ENCODE measurements at regions not wholly inside any gene's neighbourhood (a gene's known extent, or its start where the extent isn't known, plus 50 kb on each side); places are given as distances from the start of the nearest gene placed in this dataset.
"Not testable (repeated sequence)": the region's sequence is repeated elsewhere in the genome, so short reads cannot be mapped to it uniquely, and the experiment has no call there.

- Mint-ChIP-seq H3K9me3 (peaks cover 0 to 2% (median 0%) of the 10 kb centered on the region in 7 donors), H3K27ac (no peak overlapping the region), H3K27me3 (no peaks in the 10 kb centered on the region), H3K36me3 (no peaks in the 10 kb centered on the region), H3K4me3 (no peak overlapping the region), H3K4me1 (no peaks in the 10 kb centered on the region)
- Histone ChIP-seq H3K4me3 (ENCODE audit: low read depth, low read length) (no peak overlapping the region), H3K36me3 (ENCODE audit: control insufficient read depth, insufficient read depth, low read length) (no peaks in the 10 kb centered on the region), H3K27me3 (ENCODE audit: control insufficient read depth, insufficient read depth, low read length) (no peaks in the 10 kb centered on the region), H3K9me3 (ENCODE audit: control insufficient read depth in 2 of 2, low read length in 2 of 2) (no peaks in the 10 kb centered on the region), H3K4me1 (ENCODE audit: control insufficient read depth, insufficient read depth, low read length, poor library complexity, severe bottlenecking) (no peaks in the 10 kb centered on the region), H3K27ac (ENCODE audit: insufficient read depth, low read length, poor library complexity, severe bottlenecking) (no peak overlapping the region)
- ATAC-seq (ENCODE audit: low read depth in 2 of 2) (no peak), DNase-seq (no peak)
Observed at GRCh38 chr4:83917572-83917971, 381.7 kb downstream of the GPAT3 start.

- Mint-ChIP-seq H3K4me1 (no peaks in the 10 kb centered on the region), H3K36me3 (no peaks in the 10 kb centered on the region), H3K4me3 (no peak overlapping the region), H3K27me3 (no peaks in the 10 kb centered on the region), H3K9me3 (peaks cover 0 to 2% (median 0%) of the 10 kb centered on the region in 7 donors), H3K27ac (no peak overlapping the region)
- H3K27ac ChIP-seq (ENCODE audit: insufficient read depth, low read length, poor library complexity, severe bottlenecking) = no peak overlapping the region
- H3K4me3 ChIP-seq (ENCODE audit: low read depth, low read length) = no peak overlapping the region
- H3K27me3 ChIP-seq (ENCODE audit: control insufficient read depth, insufficient read depth, low read length) = no peaks in the 10 kb centered on the region
- no peaks in the 10 kb centered on the region for H3K36me3 ChIP-seq (ENCODE audit: control insufficient read depth, insufficient read depth, low read length)
- no peaks in the 10 kb centered on the region for H3K9me3 ChIP-seq (ENCODE audit: control insufficient read depth in 2 of 2, low read length in 2 of 2)
- no peaks in the 10 kb centered on the region for H3K4me1 ChIP-seq (ENCODE audit: control insufficient read depth, insufficient read depth, low read length, poor library complexity, severe bottlenecking)
- DNase-seq = no peak
- ATAC-seq (ENCODE audit: low read depth in 2 of 2) = no peak
Observed at GRCh38 chr4:83910693-83911092, 374.8 kb downstream of the GPAT3 start.

- Histone ChIP-seq H3K27ac (ENCODE audit: insufficient read depth, low read length, poor library complexity, severe bottlenecking) (no peak overlapping the region), H3K9me3 (ENCODE audit: control insufficient read depth in 2 of 2, low read length in 2 of 2) (no peaks in the 10 kb centered on the region), H3K4me3 (ENCODE audit: low read depth, low read length) (no peak overlapping the region), H3K27me3 (ENCODE audit: control insufficient read depth, insufficient read depth, low read length) (no peaks in the 10 kb centered on the region), H3K36me3 (ENCODE audit: control insufficient read depth, insufficient read depth, low read length) (no peaks in the 10 kb centered on the region), H3K4me1 (ENCODE audit: control insufficient read depth, insufficient read depth, low read length, poor library complexity, severe bottlenecking) (no peaks in the 10 kb centered on the region)
- no peak overlapping the region for H3K27ac Mint-ChIP-seq
- no peak for ATAC-seq (ENCODE audit: low read depth in 2 of 2)
- peaks cover 5% of the 10 kb centered on the region for H3K27me3 Mint-ChIP-seq
- peaks cover 0 to 2% (median 0%) of the 10 kb centered on the region in 7 donors for H3K9me3 Mint-ChIP-seq
- DNase-seq = no peak
- no peaks in the 10 kb centered on the region for H3K36me3 Mint-ChIP-seq
- H3K4me1 Mint-ChIP-seq = no peaks in the 10 kb centered on the region
- no peak overlapping the region for H3K4me3 Mint-ChIP-seq
Observed at GRCh38 chr4:83906561-83906960, 370.7 kb downstream of the GPAT3 start.

GRCh38 chr4:83905952-83906351 lies 370.0 kb downstream of the GPAT3 start:
- Mint-ChIP-seq H3K27me3 (peaks cover 5% of the 10 kb centered on the region), H3K9me3 (peaks cover 0 to 2% (median 0%) of the 10 kb centered on the region in 7 donors), H3K27ac (no peak overlapping the region), H3K36me3 (no peaks in the 10 kb centered on the region), H3K4me3 (no peak overlapping the region), H3K4me1 (no peaks in the 10 kb centered on the region)
- no peak overlapping the region for H3K27ac ChIP-seq (ENCODE audit: insufficient read depth, low read length, poor library complexity, severe bottlenecking)
- no peaks in the 10 kb centered on the region for H3K27me3 ChIP-seq (ENCODE audit: control insufficient read depth, insufficient read depth, low read length)
- no peaks in the 10 kb centered on the region for H3K4me1 ChIP-seq (ENCODE audit: control insufficient read depth, insufficient read depth, low read length, poor library complexity, severe bottlenecking)
- no peak overlapping the region for H3K4me3 ChIP-seq (ENCODE audit: low read depth, low read length)
- ATAC-seq (ENCODE audit: low read depth in 2 of 2) = no peak
- no peaks in the 10 kb centered on the region for H3K9me3 ChIP-seq (ENCODE audit: control insufficient read depth in 2 of 2, low read length in 2 of 2)
- no peak for DNase-seq
- no peaks in the 10 kb centered on the region for H3K36me3 ChIP-seq (ENCODE audit: control insufficient read depth, insufficient read depth, low read length)

- not testable (repeated sequence) for ATAC-seq (ENCODE audit: low read depth in 2 of 2); H3K27me3 Mint-ChIP-seq
Observed at GRCh38 chr4:83903740-83904139, 367.8 kb downstream of the GPAT3 start.

GRCh38 chr4:83894831-83895230 lies 358.9 kb downstream of the GPAT3 start:
- ATAC-seq (ENCODE audit: low read depth in 2 of 2) (no peak), DNase-seq (no peak)
- H3K4me3 Mint-ChIP-seq = no peak overlapping the region
- Histone ChIP-seq H3K4me3 (ENCODE audit: low read depth, low read length) (no peak overlapping the region), H3K4me1 (ENCODE audit: control insufficient read depth, insufficient read depth, low read length, poor library complexity, severe bottlenecking) (no peaks in the 10 kb centered on the region), H3K27ac (ENCODE audit: insufficient read depth, low read length, poor library complexity, severe bottlenecking) (no peak overlapping the region), H3K27me3 (ENCODE audit: control insufficient read depth, insufficient read depth, low read length) (no peaks in the 10 kb centered on the region), H3K9me3 (ENCODE audit: control insufficient read depth in 2 of 2, low read length in 2 of 2) (no peaks in the 10 kb centered on the region), H3K36me3 (ENCODE audit: control insufficient read depth, insufficient read depth, low read length) (no peaks in the 10 kb centered on the region)
- H3K27ac Mint-ChIP-seq = no peak overlapping the region
- no peaks in the 10 kb centered on the region for H3K4me1 Mint-ChIP-seq
- H3K27me3 Mint-ChIP-seq = peaks cover 4% of the 10 kb centered on the region
- no peaks in the 10 kb centered on the region for H3K36me3 Mint-ChIP-seq
- H3K9me3 Mint-ChIP-seq = peaks cover 0 to 5% (median 0%) of the 10 kb centered on the region in 7 donors

More at GRCh38 chr4:83903740-83904139, 367.8 kb downstream of the GPAT3 start:
- not testable (repeated sequence) for H3K27ac ChIP-seq (ENCODE audit: insufficient read depth, low read length, poor library complexity, severe bottlenecking); DNase-seq; H3K27ac Mint-ChIP-seq; H3K9me3 Mint-ChIP-seq; H3K27me3 ChIP-seq (ENCODE audit: control insufficient read depth, insufficient read depth, low read length); H3K4me3 ChIP-seq (ENCODE audit: low read depth, low read length); H3K36me3 Mint-ChIP-seq; H3K4me1 Mint-ChIP-seq; H3K4me1 ChIP-seq (ENCODE audit: control insufficient read depth, insufficient read depth, low read length, poor library complexity, severe bottlenecking); H3K4me3 Mint-ChIP-seq; H3K9me3 ChIP-seq (ENCODE audit: control insufficient read depth in 2 of 2, low read length in 2 of 2); H3K36me3 ChIP-seq (ENCODE audit: control insufficient read depth, insufficient read depth, low read length)

- Mint-ChIP-seq H3K36me3 (no peaks in the 10 kb centered on the region), H3K9me3 (peaks cover 0 to 5% (median 0%) of the 10 kb centered on the region in 7 donors), H3K4me3 (no peak overlapping the region), H3K4me1 (no peaks in the 10 kb centered on the region), H3K27me3 (peaks cover 4% of the 10 kb centered on the region), H3K27ac (no peak overlapping the region)
- no peaks in the 10 kb centered on the region for H3K36me3 ChIP-seq (ENCODE audit: control insufficient read depth, insufficient read depth, low read length)
- H3K9me3 ChIP-seq (ENCODE audit: control insufficient read depth in 2 of 2, low read length in 2 of 2) = no peaks in the 10 kb centered on the region
- no peak for ATAC-seq (ENCODE audit: low read depth in 2 of 2)
- H3K4me3 ChIP-seq (ENCODE audit: low read depth, low read length) = no peak overlapping the region
- no peaks in the 10 kb centered on the region for H3K27me3 ChIP-seq (ENCODE audit: control insufficient read depth, insufficient read depth, low read length)
- DNase-seq = no peak
- no peaks in the 10 kb centered on the region for H3K4me1 ChIP-seq (ENCODE audit: control insufficient read depth, insufficient read depth, low read length, poor library complexity, severe bottlenecking)
- H3K27ac ChIP-seq (ENCODE audit: insufficient read depth, low read length, poor library complexity, severe bottlenecking) = no peak overlapping the region
Observed at GRCh38 chr4:83890816-83891215, 354.9 kb downstream of the GPAT3 start.

GRCh38 chr4:83890231-83890630 lies 354.3 kb downstream of the GPAT3 start:
- H3K9me3 ChIP-seq (ENCODE audit: control insufficient read depth in 2 of 2, low read length in 2 of 2) = no peaks in the 10 kb centered on the region
- no peaks in the 10 kb centered on the region for H3K4me1 Mint-ChIP-seq
- no peaks in the 10 kb centered on the region for H3K36me3 Mint-ChIP-seq
- no peaks in the 10 kb centered on the region for H3K36me3 ChIP-seq (ENCODE audit: control insufficient read depth, insufficient read depth, low read length)
- ATAC-seq (ENCODE audit: low read depth in 2 of 2) (no peak), DNase-seq (no peak)
- peaks cover 0 to 5% (median 0%) of the 10 kb centered on the region in 7 donors for H3K9me3 Mint-ChIP-seq
- no peaks in the 10 kb centered on the region for H3K4me1 ChIP-seq (ENCODE audit: control insufficient read depth, insufficient read depth, low read length, poor library complexity, severe bottlenecking)
- peaks cover 4% of the 10 kb centered on the region for H3K27me3 Mint-ChIP-seq
- no peak overlapping the region for H3K4me3 ChIP-seq (ENCODE audit: low read depth, low read length)
- no peaks in the 10 kb centered on the region for H3K27me3 ChIP-seq (ENCODE audit: control insufficient read depth, insufficient read depth, low read length)
- no peak overlapping the region for H3K27ac ChIP-seq (ENCODE audit: insufficient read depth, low read length, poor library complexity, severe bottlenecking)
- H3K4me3 Mint-ChIP-seq = no peak overlapping the region
- H3K27ac Mint-ChIP-seq = no peak overlapping the region

All from CD4-positive, CD25-positive, alpha-beta regulatory T cell (primary cell).